SIG-M5 treated with dmso at 0.1 percent for 504 hours (cell line): ENCODE measurements at regions not wholly inside any gene's neighbourhood (a gene's known extent, or its start where the extent isn't known, plus 50 kb on each side); places are given as distances from the start of the nearest gene placed in this dataset.
A peak's percentile ranks its signal among the peaks of the same experiment; 100 is the strongest.

Source experiments
- DNase-seq: peaks from one replicate; lab custom pipeline; 2025; ENCODE audit not compliant: unreplicated experiment; lab: John Stamatoyannopoulos, UW

GRCh38 chr10:78624791-78625190, 444.0 kb upstream of the ZMIZ1 start:
- no peak for DNase-seq

- no peak for DNase-seq
Measured at GRCh38 chr10:78626471-78626870, 442.3 kb upstream of the ZMIZ1 start.

- no peak for DNase-seq
Measured at GRCh38 chr10:78627254-78627795, 441.4 kb upstream of the ZMIZ1 start.

DNA sequence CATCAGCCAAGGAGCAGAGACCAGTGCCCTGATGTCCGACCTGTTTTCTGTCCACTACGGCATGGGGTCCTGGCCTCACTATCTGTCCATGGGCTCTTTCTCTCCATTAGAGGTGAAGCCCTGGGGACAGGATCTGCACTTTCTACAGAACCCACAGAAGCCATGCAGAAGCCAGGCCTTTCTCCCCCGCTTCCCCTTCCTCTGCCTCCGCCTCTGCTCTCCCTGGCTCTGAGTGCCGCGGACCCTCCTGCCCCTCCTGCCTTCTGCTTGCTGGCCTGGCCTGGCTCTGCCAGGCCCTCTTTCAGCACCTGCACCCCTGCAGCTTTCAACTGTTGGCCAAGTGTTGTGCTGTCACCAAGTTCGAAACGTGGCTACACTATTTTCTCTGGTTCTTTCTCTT, 439.8 kb upstream of the ZMIZ1 start:
- no peak for DNase-seq

DNA sequence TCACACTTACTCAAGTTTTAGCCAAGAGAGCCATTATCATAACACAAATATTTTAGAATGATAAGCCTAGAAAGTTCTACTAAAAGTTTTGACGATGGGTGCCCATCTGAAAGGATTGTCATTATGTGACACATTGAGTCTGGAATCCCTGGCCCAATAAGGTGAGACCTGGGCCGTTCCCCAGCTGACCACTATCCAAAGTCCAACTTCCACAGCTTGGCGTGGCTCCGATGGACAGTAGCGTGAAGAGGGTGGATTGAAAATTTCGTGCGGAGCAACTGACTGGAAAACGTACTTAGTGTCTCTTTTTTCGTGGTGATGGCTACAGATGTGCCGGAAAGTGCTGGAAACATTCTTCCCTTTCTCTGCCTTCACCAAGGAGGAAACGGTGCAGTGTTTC, 439.0 kb upstream of the ZMIZ1 start:
- no peak for DNase-seq

DNA sequence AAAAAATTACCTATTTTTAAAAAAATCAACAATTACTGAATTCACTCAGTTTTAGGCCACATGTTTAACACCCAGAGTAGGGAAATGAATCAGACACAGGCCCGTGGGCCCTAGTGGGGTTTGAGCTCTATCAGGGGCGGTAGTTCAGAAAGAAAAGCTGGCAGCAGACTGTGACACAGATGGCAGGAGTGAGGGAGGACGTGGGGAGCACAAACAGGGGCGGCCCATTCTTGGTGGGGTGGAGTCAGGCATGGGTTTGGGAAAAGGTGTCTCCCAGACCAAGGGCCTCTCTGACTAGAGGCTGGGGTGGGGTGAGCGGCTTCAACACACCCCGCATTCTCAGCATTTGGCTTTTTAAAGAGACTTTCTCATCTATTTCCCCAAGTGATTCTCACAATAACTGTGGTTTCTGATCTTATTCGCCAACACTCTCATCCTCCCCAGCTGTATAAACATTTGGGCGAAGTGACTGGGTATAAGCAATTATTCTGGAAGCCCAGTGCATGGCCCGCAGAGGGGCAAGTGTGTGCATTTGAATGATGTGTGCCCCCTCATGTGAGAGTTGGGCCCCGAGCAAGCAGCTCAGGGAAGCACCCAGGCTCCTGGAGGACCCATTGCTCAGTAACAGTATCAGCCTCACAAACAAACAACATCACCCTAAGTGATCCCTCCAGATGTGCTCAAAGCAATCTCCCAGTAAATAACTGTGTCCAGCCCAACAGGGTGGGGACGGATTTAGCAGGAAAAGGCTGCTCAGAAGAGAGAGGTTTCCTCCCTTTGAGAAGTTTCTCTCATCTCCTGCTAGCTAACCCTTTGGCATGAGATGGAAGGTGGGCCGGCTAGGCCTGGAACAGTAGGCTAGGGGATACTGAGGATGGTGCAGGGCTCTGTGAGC, 437.6 kb upstream of the ZMIZ1 start:
- DNase-seq: no peak

DNA sequence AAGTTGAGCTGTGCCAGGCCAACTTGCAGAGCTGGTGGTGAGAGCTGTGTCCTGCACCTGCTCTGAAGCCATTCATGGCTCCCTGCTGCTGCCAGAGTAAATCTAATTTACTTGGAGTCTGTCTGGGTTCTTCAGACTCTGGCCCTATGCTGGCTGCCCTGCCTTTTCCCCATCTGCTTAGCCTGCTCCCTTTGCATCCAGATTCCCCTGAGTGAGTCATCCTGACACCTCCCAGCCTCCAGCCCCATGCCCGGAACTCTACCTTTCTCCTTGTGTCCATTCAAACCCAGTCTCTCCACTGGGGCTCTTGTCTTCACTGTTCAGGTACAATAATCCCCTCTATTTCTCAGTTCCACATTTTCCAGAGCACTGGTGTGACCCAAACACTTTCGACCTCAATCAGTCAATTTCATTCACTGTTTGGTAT, 434.4 kb upstream of the ZMIZ1 start:
- no peak for DNase-seq

- no peak for DNase-seq
Measured at GRCh38 chr10:78634835-78635234, 433.9 kb upstream of the ZMIZ1 start.

DNA sequence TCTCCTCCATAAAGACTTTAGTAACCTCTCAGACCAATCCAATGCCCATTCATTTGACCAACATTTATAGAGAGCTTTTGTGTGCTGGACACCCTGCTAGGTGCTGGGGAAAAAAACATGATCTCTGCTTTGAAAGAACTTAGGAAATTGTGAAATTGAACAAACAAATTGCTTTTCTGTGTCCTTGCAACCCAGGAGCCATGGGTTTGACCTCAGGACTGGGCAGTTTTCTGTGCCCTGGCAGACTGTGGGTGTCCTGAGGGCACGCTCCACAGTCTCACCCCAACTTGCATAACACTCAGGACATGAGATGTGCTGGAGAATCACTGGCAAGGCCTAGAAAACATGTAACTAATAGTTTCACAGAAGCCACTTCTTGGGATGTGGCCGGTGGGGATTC, 429.1 kb upstream of the ZMIZ1 start:
- DNase-seq: no peak

GRCh38 chr10:78640796-78641636, 427.8 kb upstream of the ZMIZ1 start:
- peak; percentile 17 for DNase-seq

- no peak for DNase-seq
Measured at GRCh38 chr10:78641693-78642092, 427.1 kb upstream of the ZMIZ1 start.

- DNase-seq: no peak
Measured at GRCh38 chr10:78642269-78642816, 426.4 kb upstream of the ZMIZ1 start.

GRCh38 chr10:78643513-78643912, 425.3 kb upstream of the ZMIZ1 start:
- DNase-seq: no peak

GRCh38 chr10:78644550-78644949, 424.2 kb upstream of the ZMIZ1 start:
- DNase-seq: no peak

DNA sequence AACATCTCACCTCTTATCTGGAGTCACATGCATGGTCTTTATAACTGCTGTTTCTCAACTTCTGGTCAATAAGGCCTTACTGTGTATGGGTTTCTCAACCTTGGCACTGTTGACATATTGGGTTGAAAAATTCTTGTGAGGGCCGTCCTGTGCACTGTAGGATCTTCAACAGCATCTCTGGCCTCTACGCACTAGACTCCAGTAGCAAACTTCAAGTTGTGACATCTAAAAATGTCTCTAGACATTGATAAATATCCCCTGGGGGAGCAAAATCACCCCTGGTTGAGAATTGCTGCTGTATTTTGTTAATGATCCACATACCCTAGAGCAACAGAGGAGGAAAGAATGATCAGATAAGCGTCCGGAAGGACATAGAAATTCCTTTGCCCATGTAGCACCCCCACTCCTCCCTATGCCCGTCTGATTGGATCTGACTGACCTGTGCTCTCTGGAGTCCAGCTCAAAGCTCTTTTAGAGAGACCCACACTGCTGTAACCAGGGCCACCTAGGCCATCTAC, 423.5 kb upstream of the ZMIZ1 start:
- DNase-seq: no peak

DNA sequence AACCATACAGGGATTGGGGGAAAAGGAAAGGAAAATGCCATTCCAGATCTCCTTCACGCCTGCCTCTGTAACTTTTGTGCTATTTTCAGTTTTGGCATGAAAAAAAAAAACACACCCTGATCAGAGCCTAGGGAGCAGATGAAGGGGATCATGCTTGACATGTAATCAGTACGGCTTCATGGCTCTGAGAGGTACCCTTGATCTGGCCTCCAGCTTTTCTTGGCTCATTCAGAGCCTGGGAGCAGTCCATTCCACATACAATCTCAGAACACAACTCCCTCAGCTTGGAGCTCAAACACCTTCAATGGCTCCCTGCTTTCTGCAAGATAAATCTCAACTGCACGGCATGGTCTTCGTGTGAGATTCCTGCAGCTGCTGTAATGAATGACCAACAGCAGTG, 422.8 kb upstream of the ZMIZ1 start:
- DNase-seq: no peak

DNA sequence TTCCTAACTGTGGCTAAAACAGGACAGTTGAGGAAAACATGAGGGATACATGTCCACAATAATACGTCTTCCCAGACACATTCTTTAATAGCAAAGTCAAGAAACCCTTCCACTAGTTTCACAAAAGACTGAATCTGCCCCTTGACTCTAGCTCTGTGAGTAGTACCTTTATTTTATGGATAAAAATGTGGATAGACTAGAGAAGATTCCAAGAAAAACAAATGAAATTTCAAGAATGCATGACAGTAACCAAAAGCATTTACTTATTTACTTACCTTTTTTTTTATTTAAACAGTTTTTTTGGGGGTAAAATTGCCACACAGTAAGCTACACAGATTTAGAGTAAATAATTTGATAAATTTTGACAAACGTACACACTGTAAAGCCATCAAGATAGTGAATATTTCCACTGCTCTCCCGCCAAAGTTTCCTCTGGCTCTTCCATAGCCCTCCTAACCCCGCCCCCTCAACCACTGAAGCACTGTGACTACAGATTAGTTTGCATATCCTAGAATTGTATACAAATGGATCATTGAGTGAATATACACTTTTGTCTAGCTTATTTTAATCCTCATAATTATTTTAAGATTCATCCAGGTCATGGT, 420.4 kb upstream of the ZMIZ1 start:
- DNase-seq: no peak

DNA sequence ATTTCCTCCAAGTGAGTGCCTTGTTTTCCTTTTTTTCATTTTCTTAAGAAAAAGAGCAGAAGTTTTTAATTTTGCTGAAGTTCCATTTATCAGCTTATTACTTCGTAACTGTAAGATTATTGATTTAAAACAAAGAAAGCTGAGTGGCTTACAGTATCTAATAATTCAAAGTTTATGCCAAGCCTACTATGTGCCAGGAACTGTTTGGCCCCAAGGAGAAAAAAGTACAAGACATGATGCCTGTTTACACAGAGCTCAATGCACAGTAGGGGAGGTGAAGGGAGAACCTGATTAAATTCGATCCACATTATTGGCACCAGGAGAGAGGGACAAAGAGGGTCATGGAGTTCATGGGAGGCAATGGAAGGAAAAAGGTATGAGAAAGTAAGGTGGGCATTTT, 419.3 kb upstream of the ZMIZ1 start:
- no peak for DNase-seq

DNA sequence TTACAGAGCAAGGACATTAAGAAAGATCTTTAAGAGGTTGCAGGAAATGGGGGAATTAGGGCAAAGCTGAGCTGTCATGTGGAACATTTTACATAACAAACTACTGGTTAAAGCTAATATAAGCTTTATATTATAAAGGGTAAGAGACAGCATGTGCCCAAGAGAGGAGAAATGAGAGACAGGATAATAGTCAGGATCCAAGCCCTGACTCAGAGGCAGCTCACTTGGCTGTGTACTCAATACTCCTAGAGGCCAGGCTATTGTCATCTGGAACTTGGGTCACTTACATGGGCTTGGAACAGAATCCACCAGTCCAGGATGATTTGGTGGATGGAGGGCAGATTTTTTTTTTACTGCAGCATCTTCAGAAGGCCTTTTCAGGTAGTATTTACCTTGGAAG, 418.6 kb upstream of the ZMIZ1 start:
- no peak for DNase-seq

GRCh38 chr10:78651287-78651686, 417.5 kb upstream of the ZMIZ1 start:
- DNase-seq: no peak

DNA sequence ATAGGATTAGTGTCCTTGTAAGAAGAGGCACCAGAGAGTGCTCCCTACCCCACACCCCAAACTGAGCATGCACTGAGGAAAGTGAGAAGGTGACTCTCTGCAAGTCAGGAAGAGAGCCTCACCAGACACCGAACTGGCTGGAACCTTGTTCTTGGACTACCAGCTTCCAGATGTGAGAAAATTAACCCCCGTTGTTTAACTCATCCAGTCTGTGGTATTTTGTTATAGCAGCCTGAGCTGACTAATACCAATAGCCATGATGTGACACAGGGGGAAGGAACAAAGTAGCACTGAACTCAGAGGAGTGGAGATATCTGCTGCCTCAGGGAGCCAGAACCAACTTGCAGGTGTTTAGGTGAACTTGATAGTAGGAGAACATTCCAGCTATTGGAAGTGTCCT, 415.2 kb upstream of the ZMIZ1 start:
- DNase-seq: no peak
